Testis (tissue), 2 donors: ENCODE measurements at regions not wholly inside any gene's neighbourhood (a gene's known extent, or its start where the extent isn't known, plus 50 kb on each side); places are given as distances from the start of the nearest gene placed in this dataset.

Experiments used
- DNase-seq: peaks from one replicate; pipeline ENCODE4 v3.0.0-alpha.2; 2019
- H3K27ac ChIP-seq, 2 donors: fragments of 200-600 bp; sonication (generic); one replicate each; pipeline ENCODE4 v1.5.1; 2019
- H3K27me3 ChIP-seq: fragments of 200-600 bp; sonication (generic); one replicate; pipeline ENCODE4 v1.5.1; 2019
- H3K36me3 ChIP-seq: fragments of 200-600 bp; sonication (generic); one replicate; pipeline ENCODE4 v1.5.1; 2017; ENCODE audit warnings: low read depth; ENCODE audit errors: missing control alignments
- H3K4me1 ChIP-seq: fragments of 200-600 bp; sonication (generic); one replicate; pipeline ENCODE4 v1.5.1; 2019
- H3K4me3 ChIP-seq, 2 donors: fragments of 200-600 bp; sonication (generic); one replicate each; pipeline ENCODE4 v1.5.1; 2017 to 2019
- H3K9me3 ChIP-seq: fragments of 200-600 bp; sonication (generic); one replicate; pipeline ENCODE4 v1.5.1; 2017
- CTCF ChIP-seq, 3 experiments: fragments of 450-650 bp in 2 of 3; fragments of 200-600 bp in 1 of 3; sonication (generic) in 1 of 3; IDR thresholded peaks; one replicate each; pipeline ENCODE4 v1.5.1; 2016 to 2019; ENCODE audit warnings: antibody characterized with exemption in 3 of 3, mild to moderate bottlenecking in 2 of 3, moderate library complexity in 1 of 3
- POLR2A ChIP-seq: fragments of 450-650 bp; IDR thresholded peaks from one replicate; pipeline ENCODE4 v1.6.1; 2017; ENCODE audit warnings: antibody characterized with exemption, mild to moderate bottlenecking, moderate library complexity
- WGBS, 2 donors: methylation state at CpG; one replicate each; pipeline ENCODE4 v1.1.5; 2018; 5-methylcytosine and 5-hydroxymethylcytosine counted together
- intact Hi-C: fragments of 100-400 bp; cut with DNase I; formaldehyde crosslinking; loops from one replicate; pipeline ENCODE4 v1.15.1; 2023; ENCODE audit warnings: low total_unique reads

GRCh38 chr2:46825939-46826568 is 89.6 kb downstream of the MCFD2 start:
- H3K4me3 ChIP-seq, result no peak overlapping the region
- 87 to 93% methylated on average over 9 to 11 of the region's 11 CpGs for WGBS, 2 donors
- H3K9me3 ChIP-seq, result no peaks in the 10 kb centered on the region
- no peak overlapping the region for H3K27ac ChIP-seq
- no peaks in the 10 kb centered on the region for H3K4me1 ChIP-seq
- intact Hi-C loops, result no loop called here
- DNase-seq, result peak; percentile 7
- TF ChIP-seq POLR2A (no peak), CTCF (IDR thresholded peaks at IDR 0.05) (no peak)
- no peaks in the 10 kb centered on the region for H3K36me3 ChIP-seq
- no peaks in the 10 kb centered on the region for H3K27me3 ChIP-seq

- Histone ChIP-seq H3K27me3 (no peaks in the 10 kb centered on the region), H3K4me1 (no peaks in the 10 kb centered on the region), H3K36me3 (no peaks in the 10 kb centered on the region), H3K9me3 (no peaks in the 10 kb centered on the region), H3K27ac (no peak overlapping the region), H3K4me3 (no peak overlapping the region)
- peak; percentile 4 for DNase-seq
- intact Hi-C loops, result no loop called here
- TF ChIP-seq CTCF (IDR thresholded peaks at IDR 0.05) (no peak), POLR2A (no peak)
- WGBS, 2 donors, result 93 to 95% methylated on average over 3 to 15 of the region's 15 CpGs
These were observed 90.2 kb downstream of the MCFD2 start for GRCh38 chr2:46825231-46825938.

- Histone ChIP-seq H3K27ac (no peak overlapping the region), H3K9me3 (no peaks in the 10 kb centered on the region), H3K36me3 (no peaks in the 10 kb centered on the region), H3K27me3 (no peaks in the 10 kb centered on the region), H3K4me1 (no peaks in the 10 kb centered on the region), H3K4me3 (no peak overlapping the region)
- DNase-seq, result peak; percentile 4
- 97 to 98% methylated on average over 3 of the region's 3 CpGs for WGBS, 2 donors
- intact Hi-C loops, result no loop called here
- TF ChIP-seq POLR2A (no peak), CTCF (IDR thresholded peaks at IDR 0.05) (no peak)
These were observed 91.0 kb downstream of the MCFD2 start for GRCh38 chr2:46824611-46825010.

- intact Hi-C loops, result no loop called here
- TF ChIP-seq POLR2A (no peak), CTCF (IDR thresholded peaks at IDR 0.05) (no peak)
- no peaks in the 10 kb centered on the region for H3K27me3 ChIP-seq
- peaks cover 12% of the 10 kb centered on the region for H3K4me1 ChIP-seq
- H3K27ac ChIP-seq, result no peak overlapping the region
- no peak overlapping the region for H3K4me3 ChIP-seq
- H3K36me3 ChIP-seq, result no peaks in the 10 kb centered on the region
- no peak for DNase-seq
- H3K9me3 ChIP-seq, result no peaks in the 10 kb centered on the region
- WGBS, 2 donors, result 78 to 97% methylated on average over 2 of the region's 2 CpGs
These were observed 94.0 kb downstream of the MCFD2 start for GRCh38 chr2:46821600-46821999.

- intact Hi-C loops, result no loop called here
- Histone ChIP-seq H3K4me3 (no peak overlapping the region), H3K36me3 (no peaks in the 10 kb centered on the region), H3K4me1 (peaks cover 23% of the 10 kb centered on the region), H3K9me3 (no peaks in the 10 kb centered on the region), H3K27ac (peak overlapping the region in 1 of 2 donors; percentile 16), H3K27me3 (no peaks in the 10 kb centered on the region)
- no peak for DNase-seq
- WGBS, 2 donors, result 96 to 100% methylated on average over 1 to 2 of the region's 2 CpGs
- TF ChIP-seq POLR2A (no peak), CTCF (IDR thresholded peaks at IDR 0.05) (no peak)
These were observed 96.8 kb downstream of the MCFD2 start for GRCh38 chr2:46818819-46819218.
